B cell (primary cell): ENCODE measurements at regions not wholly inside any gene's neighbourhood (a gene's known extent, or its start where the extent isn't known, plus 50 kb on each side); places are given as distances from the start of the nearest gene placed in this dataset.

Experiments
- ATAC-seq: fragments of 200-7000 bp; cut with Tn5 transposase; one replicate; pipeline ENCODE4 v1.10.0; 2021; ENCODE audit warnings: low read depth, mild to moderate bottlenecking, moderate number of reproducible peaks, moderate library complexity
- CTCF ChIA-PET: fragments of 350-600 bp; sonication (Branson Sonifier 250); formaldehyde crosslinking; loops from one replicate; lab custom pipeline; 2021; ENCODE audit warnings: antibody characterized with exemption, inconsistent platforms; lab: Charles Lee
- POLR2A ChIA-PET: fragments of 350-600 bp; sonication (Branson Sonifier 250); formaldehyde crosslinking; loops from one replicate; lab custom pipeline; 2021; ENCODE audit warnings: antibody characterized with exemption; lab: Charles Lee
- DNase-seq: peaks from one replicate; pipeline ENCODE4 v3.0.0; 2013
- H2AFZ ChIP-seq: 2 replicates; pipeline ENCODE4 v1.6.1; 2012; ENCODE audit warnings: mild to moderate bottlenecking, low read depth, low read length; ENCODE audit not compliant: insufficient read depth, poor library complexity, severe bottlenecking
- H3K27ac ChIP-seq, 2 donors: 1 replicate in 1 of 2; 2 replicates in 1 of 2; pipeline ENCODE4 v1.5.1; 2012 to 2013; ENCODE audit warnings: low read length in 2 of 2, mild to moderate bottlenecking in 2 of 2, moderate library complexity in 1 of 2
- H3K27me3 ChIP-seq, 4 experiments: fragments of 200-600 bp in 1 of 4; sonication (generic) in 1 of 4; replicated peaks in 1 of 4; 1 replicate in 2 of 4; 2 replicates in 2 of 4; pipeline versions ENCODE4 v1.6.1 to v1.7.0; 2013 to 2016; ENCODE audit warnings: low read length in 3 of 4, mild to moderate bottlenecking in 2 of 4, mixed read lengths in 1 of 4, moderate library complexity in 1 of 4; ENCODE audit not compliant: insufficient read depth in 4 of 4, control insufficient read depth in 3 of 4; ENCODE audit errors: control extremely low read depth in 1 of 4
- H3K36me3 ChIP-seq, 2 experiments: replicated peaks in 1 of 2; 1 replicate in 1 of 2; 2 replicates in 1 of 2; pipeline versions ENCODE4 v1.6.1 to v1.7.1; 2013; ENCODE audit warnings: low read length in 1 of 2; ENCODE audit not compliant: insufficient read depth in 2 of 2, control insufficient read depth in 1 of 2; ENCODE audit errors: control extremely low read depth in 1 of 2, extremely low read depth in 1 of 2
- H3K4me1 ChIP-seq, 2 donors: fragments of 200-600 bp in 1 of 2; sonication (generic) in 1 of 2; 1 replicate in 1 of 2; 2 replicates in 1 of 2; pipeline versions ENCODE4 v1.5.1 to v1.6.1; 2013 to 2017; ENCODE audit warnings: low read length in 2 of 2; ENCODE audit not compliant: control insufficient read depth in 2 of 2, insufficient read depth in 2 of 2
- H3K4me2 ChIP-seq: replicated peaks from 2 replicates; pipeline ENCODE3; 2012; ENCODE audit warnings: mild to moderate bottlenecking, low read depth, low read length; ENCODE audit not compliant: poor library complexity, severe bottlenecking
- H3K4me3 ChIP-seq, 5 experiments: fragments of 200-600 bp in 1 of 5; sonication (generic) in 1 of 5; 1 replicate in 3 of 5; 2 replicates in 2 of 5; pipeline versions ENCODE4 v1.5.1 to v1.7.0; 2011 to 2016; ENCODE audit warnings: low read length in 4 of 5, mild to moderate bottlenecking in 4 of 5, low read depth in 2 of 5, control low read depth in 1 of 5, moderate library complexity in 1 of 5; ENCODE audit not compliant: insufficient read depth in 1 of 5; ENCODE audit errors: control extremely low read depth in 1 of 5, extremely low read depth in 1 of 5
- H3K79me2 ChIP-seq: fragments of 200-600 bp; sonication (generic); one replicate; pipeline ENCODE4 v1.6.0; 2016; ENCODE audit warnings: low read length; ENCODE audit not compliant: control insufficient read depth, insufficient read depth
- H3K9ac ChIP-seq: fragments of 200-600 bp; sonication (generic); 2 replicates; pipeline ENCODE4 v1.6.1; 2017; ENCODE audit warnings: mild to moderate bottlenecking, low read length, moderate library complexity
- H3K9me3 ChIP-seq, 3 donors: one replicate each; pipeline versions ENCODE4 v1.6.1 to v1.7.1; 2013; ENCODE audit warnings: low read length in 2 of 3; ENCODE audit not compliant: control insufficient read depth in 2 of 3, insufficient read depth in 1 of 3; ENCODE audit errors: control extremely low read depth in 1 of 3
- H4K20me1 ChIP-seq: 2 replicates; pipeline ENCODE4 v1.6.0; 2012; ENCODE audit warnings: mild to moderate bottlenecking, low read length; ENCODE audit not compliant: insufficient read depth, control insufficient read depth, poor library complexity, severe bottlenecking
- H3K27ac Mint-ChIP-seq: one replicate; pipeline ENCODE4 v1.8.0; 2021; ENCODE audit warnings: mixed read lengths
- H3K27me3 Mint-ChIP-seq: one replicate; pipeline ENCODE4 v1.8.0; 2021; ENCODE audit warnings: mixed read lengths
- H3K4me1 Mint-ChIP-seq: one replicate; pipeline ENCODE4 v1.8.0; 2021; ENCODE audit warnings: mixed read lengths
- H3K4me3 Mint-ChIP-seq: one replicate; pipeline ENCODE4 v1.8.0; 2021; ENCODE audit warnings: mixed read lengths
- H3K9me3 Mint-ChIP-seq: one replicate; pipeline ENCODE4 v1.8.0; 2022; ENCODE audit warnings: mixed read lengths; ENCODE audit not compliant: insufficient read depth
- EZH2 ChIP-seq: IDR thresholded peaks from 2 replicates; pipeline ENCODE4 v1.6.1; 2012; ENCODE audit warnings: borderline replicate concordance, low read depth, mild to moderate bottlenecking, moderate library complexity, low read length; ENCODE audit not compliant: insufficient read depth, poor library complexity, severe bottlenecking
- WGBS: methylation state at CpG from one replicate; pipeline ENCODE4 v1.1.5; 2013; ENCODE audit warnings: missing lambda C conversion rate; ENCODE audit not compliant: insufficient coverage; 5-methylcytosine and 5-hydroxymethylcytosine counted together
- intact Hi-C: fragments of 100-400 bp; cut with micrococcal nuclease; formaldehyde crosslinking; loops from one replicate; pipeline ENCODE4 v1.10.0; 2022
- TF ChIP-seq, protein P1 (sequence below): fragments of 200-600 bp; IDR thresholded peaks from one replicate; pipeline ENCODE4 v1.8.0; 2022; ENCODE audit warnings: antibody characterized with exemption, mild to moderate bottlenecking

DNA sequence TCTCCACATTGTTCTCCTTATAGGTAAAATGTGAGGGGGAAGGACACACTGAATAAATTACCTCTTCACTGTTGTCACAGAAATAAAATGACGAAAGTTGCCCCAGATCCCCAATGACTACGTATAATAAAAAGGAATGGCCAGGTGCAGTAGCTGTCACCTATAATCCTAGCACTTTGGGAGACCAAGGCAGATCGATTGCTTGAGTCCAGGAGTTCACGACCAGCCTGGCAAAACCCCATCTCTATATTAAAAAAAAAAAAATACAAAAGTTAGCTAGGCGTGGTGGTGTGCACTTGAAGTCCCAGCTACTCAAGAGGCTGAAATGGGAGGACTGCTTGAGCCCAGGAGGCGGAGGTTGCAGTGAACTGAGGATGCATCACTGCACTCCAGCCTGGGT, 82.2 kb upstream of the APC start:
- H3K4me1 ChIP-seq = no peaks in the 10 kb centered on the region
- no peak overlapping the region for H3K4me3 ChIP-seq
- no peaks in the 10 kb centered on the region for H3K36me3 ChIP-seq
- no peak overlapping the region for H3K4me2 ChIP-seq
- intact Hi-C loops = no loop called here
- H3K27me3 ChIP-seq = no peaks in the 10 kb centered on the region
- no peaks in the 10 kb centered on the region for H3K79me2 ChIP-seq
- ChIA-PET POLR2A (no interaction called here), CTCF (no interaction called here)
- WGBS = 100% methylated on average over 2 of the region's 6 CpGs
- H3K9me3 Mint-ChIP-seq = peaks cover 7% of the 10 kb centered on the region
- H2AFZ ChIP-seq = no peak overlapping the region
- H3K9me3 ChIP-seq = peaks cover 0 to 5% (median 0%) of the 10 kb centered on the region in 3 donors
- no peak overlapping the region for H3K27ac Mint-ChIP-seq
- no peak overlapping the region for H3K4me3 Mint-ChIP-seq
- peaks cover 17% of the 10 kb centered on the region for H3K27me3 Mint-ChIP-seq
- ATAC-seq (no peak), DNase-seq (no peak)
- no peak overlapping the region for H3K27ac ChIP-seq
- no peaks in the 10 kb centered on the region for H3K4me1 Mint-ChIP-seq
- TF ChIP-seq, protein P1, sequence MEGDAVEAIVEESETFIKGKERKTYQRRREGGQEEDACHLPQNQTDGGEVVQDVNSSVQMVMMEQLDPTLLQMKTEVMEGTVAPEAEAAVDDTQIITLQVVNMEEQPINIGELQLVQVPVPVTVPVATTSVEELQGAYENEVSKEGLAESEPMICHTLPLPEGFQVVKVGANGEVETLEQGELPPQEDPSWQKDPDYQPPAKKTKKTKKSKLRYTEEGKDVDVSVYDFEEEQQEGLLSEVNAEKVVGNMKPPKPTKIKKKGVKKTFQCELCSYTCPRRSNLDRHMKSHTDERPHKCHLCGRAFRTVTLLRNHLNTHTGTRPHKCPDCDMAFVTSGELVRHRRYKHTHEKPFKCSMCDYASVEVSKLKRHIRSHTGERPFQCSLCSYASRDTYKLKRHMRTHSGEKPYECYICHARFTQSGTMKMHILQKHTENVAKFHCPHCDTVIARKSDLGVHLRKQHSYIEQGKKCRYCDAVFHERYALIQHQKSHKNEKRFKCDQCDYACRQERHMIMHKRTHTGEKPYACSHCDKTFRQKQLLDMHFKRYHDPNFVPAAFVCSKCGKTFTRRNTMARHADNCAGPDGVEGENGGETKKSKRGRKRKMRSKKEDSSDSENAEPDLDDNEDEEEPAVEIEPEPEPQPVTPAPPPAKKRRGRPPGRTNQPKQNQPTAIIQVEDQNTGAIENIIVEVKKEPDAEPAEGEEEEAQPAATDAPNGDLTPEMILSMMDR = no peak
- no peak for TF ChIP-seq EZH2
- no peaks in the 10 kb centered on the region for H4K20me1 ChIP-seq
- H3K9ac ChIP-seq = no peak overlapping the region

DNA sequence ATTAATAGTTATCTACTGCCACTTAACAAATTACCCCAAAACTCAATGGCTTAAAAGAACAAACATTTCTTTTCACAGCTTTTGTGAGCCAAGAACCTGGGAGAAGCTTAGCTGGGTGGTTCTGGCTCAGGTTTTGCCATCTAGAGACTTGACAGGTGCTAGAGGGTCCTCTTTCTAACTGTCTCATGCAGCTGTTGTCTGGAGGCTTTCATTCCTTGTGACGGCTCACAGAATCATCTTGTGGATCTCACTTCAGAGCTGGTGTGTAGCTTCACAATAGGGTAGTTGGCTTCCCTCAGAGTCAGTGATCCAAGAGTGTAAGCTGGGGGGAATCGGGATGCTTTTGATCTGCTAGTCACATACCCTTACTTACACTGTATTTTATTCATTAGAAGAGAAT, 81.2 kb upstream of the APC start:
- no peaks in the 10 kb centered on the region for H3K36me3 ChIP-seq
- CTCF ChIA-PET = no interaction called here
- H3K27me3 ChIP-seq = no peaks in the 10 kb centered on the region
- H3K4me3 ChIP-seq = no peak overlapping the region
- POLR2A ChIA-PET = no interaction called here
- H3K4me2 ChIP-seq = no peak overlapping the region
- ATAC-seq (no peak), DNase-seq (no peak)
- H2AFZ ChIP-seq = no peak overlapping the region
- no peaks in the 10 kb centered on the region for H3K4me1 Mint-ChIP-seq
- TF ChIP-seq, protein P1 = no peak
- no peak for TF ChIP-seq EZH2
- peaks cover 10% of the 10 kb centered on the region for H3K9me3 Mint-ChIP-seq
- no peak overlapping the region for H3K27ac Mint-ChIP-seq
- H3K27me3 Mint-ChIP-seq = peaks cover 17% of the 10 kb centered on the region
- no peak overlapping the region for H3K4me3 Mint-ChIP-seq
- H3K9me3 ChIP-seq = peaks cover 0 to 7% (median 0%) of the 10 kb centered on the region in 3 donors
- H3K27ac ChIP-seq = no peak overlapping the region
- no peaks in the 10 kb centered on the region for H4K20me1 ChIP-seq
- 100% methylated on average over 1 of the region's 2 CpGs for WGBS
- no peak overlapping the region for H3K9ac ChIP-seq
- H3K4me1 ChIP-seq = no peaks in the 10 kb centered on the region
- H3K79me2 ChIP-seq = no peaks in the 10 kb centered on the region
- intact Hi-C loops = no loop called here
